MM.1S (cell line): ENCODE measurements at regions not wholly inside any gene's neighbourhood (a gene's known extent, or its start where the extent isn't known, plus 50 kb on each side); places are given as distances from the start of the nearest gene placed in this dataset.

Experiments
- CTCF ChIP-seq: fragments of 300-600 bp; sonication (generic); IDR thresholded peaks from 2 replicates; pipeline ENCODE4 v1.5.1; 2016; ENCODE audit warnings: antibody characterized with exemption, low read length, mixed read lengths
- EZH2 ChIP-seq: fragments of 300-600 bp; sonication (generic); optimal IDR thresholded peaks from 2 replicates; pipeline ENCODE3; 2017; ENCODE audit warnings: low read depth, mild to moderate bottlenecking, antibody characterized with exemption, low read length, mixed read lengths
- EZH2phosphoT487 ChIP-seq: fragments of 300-600 bp; sonication (generic); IDR thresholded peaks from 2 replicates; pipeline ENCODE4 v1.6.1; 2018; ENCODE audit warnings: antibody characterized with exemption, low read length

- TF ChIP-seq CTCF (no peak), EZH2 (no peak), EZH2phosphoT487 (no peak)
These were observed 188.6 kb upstream of the RREB1 start for GRCh38 chr6:6919173-6919572.
